ENCODE measurements at regions not wholly inside any gene's neighbourhood (a gene's known extent, or its start where the extent isn't known, plus 50 kb on each side); places are given as distances from the start of the nearest gene placed in this dataset.

- TF ChIP-seq CTCF (IDR thresholded peaks at IDR 0.05; ENCODE audit: low read depth, low read length): no peak
Observed at GRCh38 chr10:78899996-78900714, 168.6 kb upstream of the ZMIZ1 start.

GRCh38 chr10:78900715-78901430, 167.9 kb upstream of the ZMIZ1 start:
- H3K4me3 ChIP-seq (ENCODE audit: low read depth, low read length): no peak overlapping the region
- TF ChIP-seq CTCF (IDR thresholded peaks at IDR 0.05; ENCODE audit: low read depth, low read length): no peak

More at GRCh38 chr10:78899996-78900714, 168.6 kb upstream of the ZMIZ1 start:
- no peak overlapping the region for H3K4me3 ChIP-seq (ENCODE audit: low read depth, low read length)

GRCh38 chr10:78901694-78902093, 167.1 kb upstream of the ZMIZ1 start:
- H3K4me3 ChIP-seq (ENCODE audit: low read depth, low read length): no peak overlapping the region
- TF ChIP-seq CTCF (IDR thresholded peaks at IDR 0.05; ENCODE audit: low read depth, low read length): no peak

- TF ChIP-seq CTCF (IDR thresholded peaks at IDR 0.05; ENCODE audit: low read depth, low read length): no peak
- H3K4me3 ChIP-seq (ENCODE audit: low read depth, low read length): no peak overlapping the region
Observed at GRCh38 chr10:78902815-78903214, 166.0 kb upstream of the ZMIZ1 start.

GRCh38 chr10:78903341-78903940, 165.3 kb upstream of the ZMIZ1 start:
- TF ChIP-seq CTCF (IDR thresholded peaks at IDR 0.05; ENCODE audit: low read depth, low read length): no peak
- H3K4me3 ChIP-seq (ENCODE audit: low read depth, low read length): no peak overlapping the region

- no peak overlapping the region for H3K4me3 ChIP-seq (ENCODE audit: low read depth, low read length)
- no peak for TF ChIP-seq CTCF (IDR thresholded peaks at IDR 0.05; ENCODE audit: low read depth, low read length)
Observed at GRCh38 chr10:78904196-78904595, 164.6 kb upstream of the ZMIZ1 start.
